D721Med (cell line): ENCODE measurements at regions not wholly inside any gene's neighbourhood (a gene's known extent, or its start where the extent isn't known, plus 50 kb on each side); places are given as distances from the start of the nearest gene placed in this dataset.

Source experiments
- DNase-seq: peaks from one replicate; pipeline ENCODE4 v3.0.0; 2011; ENCODE audit warnings: low spot score; ENCODE audit not compliant: insufficient read length
- FAIRE-seq: peaks from 2 replicates; lab custom pipeline; 2011; peaks lifted over from hg19 to GRCh38; lab: Jason Lieb, UNC
- CTCF ChIP-seq: IDR thresholded peaks from 2 replicates; pipeline ENCODE4 v1.5.1; 2012; ENCODE audit warnings: mild to moderate bottlenecking, control low read depth; ENCODE audit not compliant: insufficient read depth; ENCODE audit errors: missing control alignments

- FAIRE-seq (no peak), DNase-seq (no peak)
- TF ChIP-seq CTCF = no peak
Observed at GRCh38 chr19:5216141-5216847, 124.3 kb downstream of the PTPRS start.

- no peak for DNase-seq
- TF ChIP-seq CTCF = no peak
- no peak for FAIRE-seq
Observed at GRCh38 chr19:5215431-5215830, 125.2 kb downstream of the PTPRS start.

- FAIRE-seq (no peak), DNase-seq (no peak)
- TF ChIP-seq CTCF = no peak
Observed at GRCh38 chr19:5214902-5215301, 125.7 kb downstream of the PTPRS start.

GRCh38 chr19:5214371-5214770 is 126.2 kb downstream of the PTPRS start:
- TF ChIP-seq CTCF = no peak
- FAIRE-seq (no peak), DNase-seq (no peak)

- DNase-seq = no peak
- no peak for FAIRE-seq
- no peak for TF ChIP-seq CTCF
Observed at GRCh38 chr19:5213667-5214066, 126.9 kb downstream of the PTPRS start.

GRCh38 chr19:5212101-5212500 is 128.5 kb downstream of the PTPRS start:
- FAIRE-seq = no peak
- DNase-seq = no peak
- TF ChIP-seq CTCF = no peak

- DNase-seq (no peak), FAIRE-seq (no peak)
- no peak for TF ChIP-seq CTCF
Observed at GRCh38 chr19:5211217-5211822, 129.3 kb downstream of the PTPRS start.
